ENCODE measurements at regions not wholly inside any gene's neighbourhood (a gene's known extent, or its start where the extent isn't known, plus 50 kb on each side); places are given as distances from the start of the nearest gene placed in this dataset.
"Not testable (repeated sequence)": the region's sequence is repeated elsewhere in the genome, so short reads cannot be mapped to it uniquely, and the experiment has no call there.

- TF ChIP-seq CTCF (conservative IDR thresholded peaks at IDR 0.05 in 1 of 2, IDR thresholded peaks at IDR 0.05 in 1 of 2; ENCODE audit: low read depth in 1 of 2, low read length in 2 of 2); EZH2 (IDR thresholded peaks at IDR 0.05; ENCODE audit: low read length, missing control alignments): not testable (repeated sequence)
These were observed 58.2 kb upstream of the SPDYE9 start for GRCh38 chr7:73143993-73144392.

Measured in fibroblast of lung (primary cell).